ENCODE measurements at regions not wholly inside any gene's neighbourhood (a gene's known extent, or its start where the extent isn't known, plus 50 kb on each side); places are given as distances from the start of the nearest gene placed in this dataset.

- TF ChIP-seq ZNF214 (tag by site-specific recombination; IDR thresholded peaks at IDR 0.05; ENCODE audit: borderline replicate concordance): no peak
- TF ChIP-seq ZNF560 (tag by site-specific recombination; IDR thresholded peaks at IDR 0.05; ENCODE audit: borderline replicate concordance): no peak
- no peak for TF ChIP-seq ZBTB6 (tag by site-specific recombination; IDR thresholded peaks at IDR 0.05)
- TF ChIP-seq ZNF76 (tag by site-specific recombination; IDR thresholded peaks at IDR 0.05; ENCODE audit: borderline replicate concordance, low read depth): no peak
- TF ChIP-seq ZNF610 (tag by site-specific recombination; IDR thresholded peaks at IDR 0.05; ENCODE audit: borderline replicate concordance): no peak
- no peak for TF ChIP-seq ZNF10 (tag by site-specific recombination; IDR thresholded peaks at IDR 0.05)
- Histone ChIP-seq H3K9me3 (ENCODE audit: control insufficient read depth, insufficient read depth, low read depth, low read length) (no peaks in the 10 kb centered on the region), H3K4me1 (ENCODE audit: control insufficient read depth, insufficient read depth, low read length) (no peaks in the 10 kb centered on the region), H3K27ac (ENCODE audit: extremely low read depth, low read depth, low read length) (no peak overlapping the region), H3K4me3 (ENCODE audit: low read depth, low read length) (no peak overlapping the region), H3K36me3 (ENCODE audit: control insufficient read depth in 2 of 2, insufficient read depth in 1 of 2, low read length in 2 of 2) (no peaks in the 10 kb centered on the region)
- ChIA-PET POLR2A (no interaction called here), CTCF (no interaction called here)
These were observed 393.5 kb downstream of the RAD51AP2 start for GRCh38 chr2:17124575-17125318.

DNA sequence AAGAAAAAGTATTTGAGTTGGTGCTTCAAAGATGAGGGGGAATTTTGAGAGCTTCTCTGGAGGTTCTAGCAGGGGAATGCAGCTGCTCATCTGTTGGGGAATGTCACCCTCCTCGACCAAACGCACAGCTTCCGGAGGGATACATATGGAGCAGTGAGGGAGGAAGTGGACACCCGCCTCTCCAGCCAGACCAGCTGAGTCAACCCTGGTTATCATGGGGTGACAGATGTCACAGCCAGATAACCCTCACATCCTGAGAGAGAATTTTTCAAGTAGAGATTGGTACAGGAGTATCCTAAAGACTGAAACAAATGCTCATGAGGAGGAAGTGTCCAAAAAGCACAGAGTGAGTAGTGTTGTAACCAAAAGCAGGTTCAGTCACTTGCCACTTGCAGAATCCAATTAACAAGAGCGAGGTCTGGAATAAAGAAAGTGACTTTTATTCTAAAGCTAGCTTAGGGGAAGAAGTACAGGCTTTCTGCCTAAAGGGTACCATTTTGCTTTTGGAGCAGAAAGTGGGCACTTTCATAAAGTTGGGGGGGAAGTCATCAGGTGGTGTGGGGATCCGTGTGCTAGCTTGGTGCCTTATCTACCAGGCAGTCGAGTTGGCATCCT is 395.2 kb downstream of the RAD51AP2 start:
- Histone ChIP-seq H3K36me3 (ENCODE audit: control insufficient read depth in 2 of 2, insufficient read depth in 1 of 2, low read length in 2 of 2) (no peaks in the 10 kb centered on the region), H3K9me3 (ENCODE audit: control insufficient read depth, insufficient read depth, low read depth, low read length) (no peaks in the 10 kb centered on the region), H3K4me1 (ENCODE audit: control insufficient read depth, insufficient read depth, low read length) (no peaks in the 10 kb centered on the region), H3K4me3 (ENCODE audit: low read depth, low read length) (no peak overlapping the region), H3K27ac (ENCODE audit: extremely low read depth, low read depth, low read length) (no peak overlapping the region)
- CTCF ChIA-PET: interaction anchor here (0.7 kb wide), 1 partner anchor 10 kb away, joined by 7 read pairs; no protein-coding TSS in a partner anchor
- POLR2A ChIA-PET: no interaction called here
- no peak for TF ChIP-seq REPIN1 (tag by site-specific recombination; IDR thresholded peaks at IDR 0.05; ENCODE audit: low read depth)
- no peak for TF ChIP-seq ZNF501 (tag by site-specific recombination; IDR thresholded peaks at IDR 0.05)
- TF ChIP-seq ZNF175 (tag by site-specific recombination; IDR thresholded peaks at IDR 0.05): no peak
- no peak for TF ChIP-seq ZNF37A (tag by site-specific recombination; IDR thresholded peaks at IDR 0.05)
- TF ChIP-seq ZNF211 (tag by site-specific recombination; IDR thresholded peaks at IDR 0.05; ENCODE audit: low read depth): no peak
- TF ChIP-seq ZSCAN16 (tag by site-specific recombination; IDR thresholded peaks at IDR 0.05): no peak
- no peak for TF ChIP-seq GLI2 (tag by site-specific recombination; IDR thresholded peaks at IDR 0.05; ENCODE audit: borderline replicate concordance, low read depth)
- no peak for TF ChIP-seq KLF9 (tag by site-specific recombination; IDR thresholded peaks at IDR 0.05; ENCODE audit: low read depth)
- no peak for TF ChIP-seq ZNF518A (tag by site-specific recombination; conservative IDR thresholded peaks at IDR 0.05; ENCODE audit: low read depth)
- TF ChIP-seq YY2 (tag by site-specific recombination; IDR thresholded peaks at IDR 0.05): no peak
- TF ChIP-seq ZNF777 (tag by site-specific recombination; IDR thresholded peaks at IDR 0.05; ENCODE audit: borderline replicate concordance): no peak
- TF ChIP-seq GFI1B (tag by site-specific recombination; IDR thresholded peaks at IDR 0.05): no peak
